Activated naive CD4-positive, alpha-beta T cell treated with anti-CD3 and anti-CD28 coated beads, Interleukin-2, amount 50 U/mL, for 24 hours (primary cell): ENCODE measurements at regions not wholly inside any gene's neighbourhood (a gene's known extent, or its start where the extent isn't known, plus 50 kb on each side); places are given as distances from the start of the nearest gene placed in this dataset.
"Not testable (repeated sequence)": the region's sequence is repeated elsewhere in the genome, so short reads cannot be mapped to it uniquely, and the experiment has no call there.

Source experiments
- H3K27ac Mint-ChIP-seq: one replicate; pipeline ENCODE4 v1.8.0; 2021; ENCODE audit warnings: mild to moderate bottlenecking, mixed read lengths
- H3K27me3 Mint-ChIP-seq: one replicate; pipeline ENCODE4 v1.8.0; 2021; ENCODE audit warnings: mixed read lengths
- H3K36me3 Mint-ChIP-seq: one replicate; pipeline ENCODE4 v1.8.0; 2021; ENCODE audit warnings: mixed read lengths
- H3K4me1 Mint-ChIP-seq: one replicate; pipeline ENCODE4 v1.8.0; 2021; ENCODE audit warnings: mixed read lengths
- H3K4me3 Mint-ChIP-seq: one replicate; pipeline ENCODE4 v1.8.0; 2021; ENCODE audit warnings: mild to moderate bottlenecking, mixed read lengths
- H3K9me3 Mint-ChIP-seq: one replicate; pipeline ENCODE4 v1.8.0; 2021; ENCODE audit warnings: mixed read lengths

GRCh38 chr9:95587021-95587964 lies 70.5 kb upstream of the PTCH1 start:
- Mint-ChIP-seq H3K27me3 (no peaks in the 10 kb centered on the region), H3K4me1 (no peaks in the 10 kb centered on the region), H3K9me3 (no peaks in the 10 kb centered on the region), H3K36me3 (no peaks in the 10 kb centered on the region), H3K4me3 (no peak overlapping the region), H3K27ac (peak overlapping the region; percentile 31)

DNA sequence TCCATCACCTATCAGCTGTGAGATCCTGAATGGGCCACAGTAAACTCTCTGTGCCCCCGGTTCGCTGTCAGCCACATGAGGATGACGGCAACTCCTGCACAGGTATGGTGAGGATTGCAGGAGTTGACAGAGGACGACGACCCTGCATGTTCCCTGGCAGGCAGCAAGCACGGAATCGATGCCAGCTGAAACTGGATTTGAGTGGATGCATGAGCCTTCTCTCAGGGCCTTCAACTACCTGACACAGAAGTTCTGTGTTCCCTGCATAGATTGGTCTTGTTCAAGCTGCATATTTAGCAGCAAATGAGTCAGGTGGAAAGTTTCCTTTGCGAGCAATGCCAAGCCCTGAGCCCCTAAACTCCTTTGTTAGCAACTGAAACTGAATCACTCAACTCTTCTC lies 69.6 kb upstream of the PTCH1 start:
- Mint-ChIP-seq H3K27ac (no peak overlapping the region), H3K4me3 (no peak overlapping the region), H3K27me3 (no peaks in the 10 kb centered on the region), H3K4me1 (no peaks in the 10 kb centered on the region), H3K36me3 (no peaks in the 10 kb centered on the region), H3K9me3 (no peaks in the 10 kb centered on the region)

- Mint-ChIP-seq H3K27ac (peak overlapping the region; percentile 26), H3K4me3 (no peak overlapping the region), H3K4me1 (no peaks in the 10 kb centered on the region), H3K36me3 (no peaks in the 10 kb centered on the region), H3K9me3 (no peaks in the 10 kb centered on the region), H3K27me3 (no peaks in the 10 kb centered on the region)
Observed at GRCh38 chr9:95585824-95586223, 69.1 kb upstream of the PTCH1 start.

- peaks cover 1% of the 10 kb centered on the region for H3K27me3 Mint-ChIP-seq
- no peaks in the 10 kb centered on the region for H3K9me3 Mint-ChIP-seq
- H3K4me1 Mint-ChIP-seq: no peaks in the 10 kb centered on the region
- no peak overlapping the region for H3K4me3 Mint-ChIP-seq
- no peak overlapping the region for H3K27ac Mint-ChIP-seq
- H3K36me3 Mint-ChIP-seq: no peaks in the 10 kb centered on the region
Observed at GRCh38 chr9:95584176-95584575, 67.4 kb upstream of the PTCH1 start.

DNA sequence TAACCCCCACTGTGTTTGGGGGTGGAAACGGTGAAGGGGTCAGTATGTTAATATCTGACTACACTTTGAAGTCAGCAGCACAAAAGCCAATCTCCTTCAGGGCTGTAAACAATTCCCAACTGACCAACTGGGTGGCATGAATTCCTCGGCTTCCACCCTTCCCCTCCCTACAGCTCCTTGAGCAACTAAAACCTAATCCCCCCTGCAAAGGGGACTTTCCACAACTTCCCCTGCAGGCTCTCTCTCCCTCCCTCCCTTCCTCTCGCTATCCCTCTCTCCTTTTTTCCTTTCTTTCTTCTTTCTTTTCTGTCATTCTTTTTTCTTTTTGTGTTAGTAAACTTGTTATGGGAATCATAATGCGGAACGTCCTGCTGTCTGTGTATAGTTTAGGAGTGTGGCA lies 65.1 kb upstream of the PTCH1 start:
- no peaks in the 10 kb centered on the region for H3K36me3 Mint-ChIP-seq
- H3K27me3 Mint-ChIP-seq: peaks cover 1% of the 10 kb centered on the region

GRCh38 chr9:95580812-95581761 lies 64.3 kb upstream of the PTCH1 start:
- no peak overlapping the region for H3K27ac Mint-ChIP-seq
- H3K36me3 Mint-ChIP-seq: no peaks in the 10 kb centered on the region
- H3K4me3 Mint-ChIP-seq: no peak overlapping the region
- no peaks in the 10 kb centered on the region for H3K4me1 Mint-ChIP-seq
- no peaks in the 10 kb centered on the region for H3K9me3 Mint-ChIP-seq
- peaks cover 3% of the 10 kb centered on the region for H3K27me3 Mint-ChIP-seq

More for the DNA sequence above, 65.1 kb upstream of the PTCH1 start:
- Mint-ChIP-seq H3K4me3 (no peak overlapping the region), H3K4me1 (no peaks in the 10 kb centered on the region), H3K9me3 (no peaks in the 10 kb centered on the region), H3K27ac (no peak overlapping the region)

DNA sequence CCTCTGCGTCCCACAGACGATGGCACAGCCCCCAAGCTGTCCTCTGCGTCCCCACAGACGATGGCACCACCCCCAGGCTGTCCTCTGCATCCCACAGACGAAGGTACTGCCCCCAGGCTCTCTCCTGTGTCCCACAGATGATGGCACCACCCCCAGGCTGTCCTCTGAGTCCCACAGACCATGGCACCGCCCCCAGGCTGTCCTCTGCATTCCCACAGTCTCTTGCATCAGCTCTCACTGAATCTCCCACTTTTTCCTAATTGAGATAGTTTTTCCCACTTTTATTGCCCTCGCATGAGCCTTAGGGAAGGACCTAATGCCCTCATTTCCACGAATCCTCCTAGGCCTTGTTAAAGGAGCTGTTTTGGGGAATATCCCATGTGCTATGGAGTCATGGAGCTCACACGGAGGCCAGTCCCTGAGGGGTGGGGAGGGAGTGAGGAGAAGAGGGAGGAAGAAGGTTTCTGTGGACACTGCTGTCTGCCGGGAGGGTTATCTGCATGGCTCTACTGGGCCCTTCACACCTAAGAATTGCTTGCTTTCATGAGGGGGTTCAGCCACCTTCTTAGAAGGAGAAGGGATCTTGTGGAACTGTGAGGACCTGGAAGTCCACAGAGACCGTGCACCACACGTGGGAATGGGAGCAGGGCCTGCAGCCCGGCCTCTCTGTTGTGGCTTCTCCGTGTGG lies 58.2 kb upstream of the PTCH1 start:
- H3K27ac Mint-ChIP-seq: no peak overlapping the region
- peaks cover 13% of the 10 kb centered on the region for H3K27me3 Mint-ChIP-seq
- H3K4me3 Mint-ChIP-seq: no peak overlapping the region
- peaks cover 11% of the 10 kb centered on the region for H3K4me1 Mint-ChIP-seq
- no peaks in the 10 kb centered on the region for H3K9me3 Mint-ChIP-seq
- no peaks in the 10 kb centered on the region for H3K36me3 Mint-ChIP-seq

- Mint-ChIP-seq H3K4me1 (peaks cover 17% of the 10 kb centered on the region), H3K27me3 (peaks cover 16% of the 10 kb centered on the region), H3K27ac (peak overlapping the region; percentile 46), H3K9me3 (no peaks in the 10 kb centered on the region), H3K36me3 (no peaks in the 10 kb centered on the region), H3K4me3 (no peak overlapping the region)
Observed at GRCh38 chr9:95574176-95574575, 57.4 kb upstream of the PTCH1 start.

GRCh38 chr9:95573463-95573862 lies 56.7 kb upstream of the PTCH1 start:
- H3K36me3 Mint-ChIP-seq: no peaks in the 10 kb centered on the region
- peaks cover 18% of the 10 kb centered on the region for H3K27me3 Mint-ChIP-seq
- peaks cover 18% of the 10 kb centered on the region for H3K4me1 Mint-ChIP-seq
- no peak overlapping the region for H3K27ac Mint-ChIP-seq
- no peaks in the 10 kb centered on the region for H3K9me3 Mint-ChIP-seq
- H3K4me3 Mint-ChIP-seq: no peak overlapping the region

DNA sequence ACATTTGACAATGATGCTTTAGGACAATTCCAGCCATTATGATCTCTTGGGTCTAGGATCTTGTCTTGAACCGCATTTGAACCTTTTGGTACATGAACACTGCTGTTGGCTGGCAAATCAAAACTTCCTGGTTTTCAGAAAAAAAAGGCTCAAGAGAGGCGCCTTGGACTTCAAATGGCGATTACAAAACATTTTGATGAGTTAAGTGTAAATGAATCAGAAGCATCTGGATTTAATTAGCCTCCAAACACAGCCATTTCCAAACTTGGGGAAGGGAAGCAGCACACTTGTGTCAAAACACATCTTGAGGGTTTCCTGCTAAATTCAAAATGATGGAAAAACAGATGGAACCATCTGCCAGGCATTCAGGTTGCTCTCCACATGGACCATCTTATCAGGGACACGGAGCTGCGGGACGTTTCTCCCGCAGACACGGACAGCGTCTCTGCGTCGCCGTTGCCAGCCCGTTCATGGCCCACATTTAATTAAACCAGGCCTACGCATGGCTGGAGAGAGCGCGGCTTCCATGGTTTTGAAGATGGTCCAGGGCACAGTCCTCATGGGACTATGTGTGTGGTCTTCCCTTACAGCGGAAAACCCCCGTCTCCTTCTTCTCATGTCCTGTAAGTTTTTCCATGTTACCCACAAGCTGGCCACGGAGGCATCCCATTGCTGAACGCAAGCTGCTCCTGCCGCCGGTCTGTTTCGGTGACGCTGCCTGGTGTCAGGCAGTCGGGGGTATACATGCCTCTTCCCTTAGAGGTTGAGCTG lies 55.8 kb upstream of the PTCH1 start:
- no peak overlapping the region for H3K27ac Mint-ChIP-seq

GRCh38 chr9:95570646-95571045 lies 53.9 kb upstream of the PTCH1 start:
- Mint-ChIP-seq H3K4me3 (no peak overlapping the region), H3K27me3 (peaks cover 15% of the 10 kb centered on the region), H3K27ac (no peak overlapping the region)

More for the DNA sequence above, 55.8 kb upstream of the PTCH1 start:
- H3K9me3 Mint-ChIP-seq: no peaks in the 10 kb centered on the region
- H3K4me3 Mint-ChIP-seq: no peak overlapping the region
- no peaks in the 10 kb centered on the region for H3K36me3 Mint-ChIP-seq
- H3K4me1 Mint-ChIP-seq: peaks cover 18% of the 10 kb centered on the region
- peaks cover 18% of the 10 kb centered on the region for H3K27me3 Mint-ChIP-seq

GRCh38 chr9:95570150-95570549 lies 53.4 kb upstream of the PTCH1 start:
- Mint-ChIP-seq H3K27me3 (peaks cover 15% of the 10 kb centered on the region), H3K9me3 (no peaks in the 10 kb centered on the region), H3K36me3 (no peaks in the 10 kb centered on the region), H3K4me1 (peaks cover 18% of the 10 kb centered on the region), H3K27ac (no peak overlapping the region), H3K4me3 (no peak overlapping the region)

More at GRCh38 chr9:95570646-95571045, 53.9 kb upstream of the PTCH1 start:
- H3K36me3 Mint-ChIP-seq: no peaks in the 10 kb centered on the region
- H3K4me1 Mint-ChIP-seq: peaks cover 18% of the 10 kb centered on the region
- no peaks in the 10 kb centered on the region for H3K9me3 Mint-ChIP-seq

DNA sequence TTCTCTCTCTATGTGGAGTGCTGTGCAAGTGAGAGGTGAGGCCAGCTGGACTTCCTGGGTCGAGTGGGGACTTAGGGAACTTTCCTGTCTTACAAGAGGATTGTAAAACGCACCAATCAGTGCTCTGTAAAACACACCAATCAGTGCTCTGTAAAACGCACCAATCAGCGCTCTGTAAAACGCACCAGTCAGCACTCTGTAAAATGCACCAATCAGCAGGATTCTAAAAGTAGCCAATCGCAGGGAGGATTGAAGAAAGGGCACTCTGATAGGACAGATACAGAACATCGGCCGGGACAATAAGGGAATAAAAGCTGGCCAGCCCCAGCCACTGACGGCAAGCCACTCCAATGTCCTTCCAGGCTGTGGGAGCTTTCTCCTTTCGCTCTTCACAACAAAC lies 52.0 kb upstream of the PTCH1 start:
- H3K36me3 Mint-ChIP-seq, H3K4me3 Mint-ChIP-seq, H3K27ac Mint-ChIP-seq, H3K9me3 Mint-ChIP-seq: not testable (repeated sequence)
- peaks cover 15% of the 10 kb centered on the region for H3K27me3 Mint-ChIP-seq
- H3K4me1 Mint-ChIP-seq: peaks cover 18% of the 10 kb centered on the region
